ENCODE measurements at regions not wholly inside any gene's neighbourhood (a gene's known extent, or its start where the extent isn't known, plus 50 kb on each side); places are given as distances from the start of the nearest gene placed in this dataset.

DNA sequence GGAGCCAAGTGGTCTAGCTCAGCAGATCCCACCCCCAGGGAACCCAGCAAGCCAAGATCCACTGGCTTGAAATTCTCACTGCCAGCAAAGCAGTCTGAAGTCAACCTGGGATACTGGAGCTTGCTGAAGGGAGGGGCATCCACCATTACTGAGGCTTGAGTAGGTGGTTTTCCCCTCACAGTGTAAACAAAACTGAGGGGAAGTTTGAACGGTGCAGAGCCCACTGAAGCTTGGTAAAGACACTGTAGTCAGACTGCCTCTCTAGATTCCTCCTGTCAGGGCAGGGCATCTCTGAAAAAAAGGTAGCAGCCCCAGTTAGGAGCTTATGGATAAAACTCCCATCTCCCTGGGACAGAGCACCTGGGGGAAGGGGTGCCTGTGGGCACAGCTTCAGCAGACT, 819.5 kb upstream of the EPHA7 start:
- no peak overlapping the region for H3K9ac ChIP-seq (ENCODE audit: low read length)
- H3K27me3 ChIP-seq (replicated peaks; ENCODE audit: insufficient read depth, low read length) = no peaks in the 10 kb centered on the region
- H3F3A ChIP-seq (ENCODE audit: insufficient read depth, low read length) = no peaks in the 10 kb centered on the region
- no peaks in the 10 kb centered on the region for H3K79me2 ChIP-seq (ENCODE audit: low read length)
- H3K4me1 ChIP-seq (ENCODE audit: low read length) = no peaks in the 10 kb centered on the region
- no peak overlapping the region for H2AFZ ChIP-seq (ENCODE audit: low read length)
- no peaks in the 10 kb centered on the region for H3K36me3 ChIP-seq (replicated peaks; ENCODE audit: insufficient read depth, low read length)
- H4K20me1 ChIP-seq (ENCODE audit: insufficient read depth, low read length) = no peaks in the 10 kb centered on the region
- H3K27ac ChIP-seq (ENCODE audit: low read length) = no peak overlapping the region
- no peak overlapping the region for H3K4me2 ChIP-seq (ENCODE audit: low read depth, low read length)
- DNase-seq = no peak
- H3K4me3 ChIP-seq (ENCODE audit: low read length) = no peak overlapping the region
- TF ChIP-seq, protein P1, sequence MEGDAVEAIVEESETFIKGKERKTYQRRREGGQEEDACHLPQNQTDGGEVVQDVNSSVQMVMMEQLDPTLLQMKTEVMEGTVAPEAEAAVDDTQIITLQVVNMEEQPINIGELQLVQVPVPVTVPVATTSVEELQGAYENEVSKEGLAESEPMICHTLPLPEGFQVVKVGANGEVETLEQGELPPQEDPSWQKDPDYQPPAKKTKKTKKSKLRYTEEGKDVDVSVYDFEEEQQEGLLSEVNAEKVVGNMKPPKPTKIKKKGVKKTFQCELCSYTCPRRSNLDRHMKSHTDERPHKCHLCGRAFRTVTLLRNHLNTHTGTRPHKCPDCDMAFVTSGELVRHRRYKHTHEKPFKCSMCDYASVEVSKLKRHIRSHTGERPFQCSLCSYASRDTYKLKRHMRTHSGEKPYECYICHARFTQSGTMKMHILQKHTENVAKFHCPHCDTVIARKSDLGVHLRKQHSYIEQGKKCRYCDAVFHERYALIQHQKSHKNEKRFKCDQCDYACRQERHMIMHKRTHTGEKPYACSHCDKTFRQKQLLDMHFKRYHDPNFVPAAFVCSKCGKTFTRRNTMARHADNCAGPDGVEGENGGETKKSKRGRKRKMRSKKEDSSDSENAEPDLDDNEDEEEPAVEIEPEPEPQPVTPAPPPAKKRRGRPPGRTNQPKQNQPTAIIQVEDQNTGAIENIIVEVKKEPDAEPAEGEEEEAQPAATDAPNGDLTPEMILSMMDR (IDR thresholded peaks at IDR 0.05; ENCODE audit: low read length) = no peak
- TF ChIP-seq EZH2phosphoT487 (IDR thresholded peaks at IDR 0.05; ENCODE audit: low read length) (no peak), EZH2 (optimal IDR thresholded peaks at IDR 0.05; ENCODE audit: low read depth, low read length) (no peak)
- H3K9me2 ChIP-seq (replicated peaks; ENCODE audit: insufficient read depth, low read length) = no peaks in the 10 kb centered on the region; the same call in 1 of the 2 replicates
- no peaks in the 10 kb centered on the region for H3K9me3 ChIP-seq (replicated peaks; ENCODE audit: insufficient read depth, low read length)

GRCh38 chr6:94227741-94228140, 808.4 kb upstream of the EPHA7 start:
- no peak overlapping the region for H2AFZ ChIP-seq (ENCODE audit: low read length)
- DNase-seq = no peak

GRCh38 chr6:94217836-94218235, 798.5 kb upstream of the EPHA7 start:
- Histone ChIP-seq H3K9me2 (replicated peaks; ENCODE audit: insufficient read depth, low read length) (no peaks in the 10 kb centered on the region), H3K9me3 (replicated peaks; ENCODE audit: insufficient read depth, low read length) (no peaks in the 10 kb centered on the region), H3F3A (ENCODE audit: insufficient read depth, low read length) (no peaks in the 10 kb centered on the region), H3K27ac (ENCODE audit: low read length) (no peak overlapping the region), H2AFZ (ENCODE audit: low read length) (no peak overlapping the region), H3K9ac (ENCODE audit: low read length) (no peak overlapping the region), H3K27me3 (replicated peaks; ENCODE audit: insufficient read depth, low read length) (no peaks in the 10 kb centered on the region), H3K4me3 (ENCODE audit: low read length) (no peak overlapping the region), H3K79me2 (ENCODE audit: low read length) (no peaks in the 10 kb centered on the region), H3K4me2 (ENCODE audit: low read depth, low read length) (no peak overlapping the region), H3K4me1 (ENCODE audit: low read length) (no peaks in the 10 kb centered on the region), H3K36me3 (replicated peaks; ENCODE audit: insufficient read depth, low read length) (no peaks in the 10 kb centered on the region), H4K20me1 (ENCODE audit: insufficient read depth, low read length) (no peaks in the 10 kb centered on the region)
- TF ChIP-seq EZH2 (optimal IDR thresholded peaks at IDR 0.05; ENCODE audit: low read depth, low read length) (no peak), EZH2phosphoT487 (IDR thresholded peaks at IDR 0.05; ENCODE audit: low read length) (no peak)
- TF ChIP-seq, protein P1 (IDR thresholded peaks at IDR 0.05; ENCODE audit: low read length) = no peak
- DNase-seq = no peak

More at GRCh38 chr6:94227741-94228140, 808.4 kb upstream of the EPHA7 start:
- no peaks in the 10 kb centered on the region for H3F3A ChIP-seq (ENCODE audit: insufficient read depth, low read length)
- no peak overlapping the region for H3K4me2 ChIP-seq (ENCODE audit: low read depth, low read length)
- H3K27me3 ChIP-seq (replicated peaks; ENCODE audit: insufficient read depth, low read length) = no peaks in the 10 kb centered on the region
- H3K4me1 ChIP-seq (ENCODE audit: low read length) = no peaks in the 10 kb centered on the region
- H3K4me3 ChIP-seq (ENCODE audit: low read length) = no peak overlapping the region
- no peaks in the 10 kb centered on the region for H4K20me1 ChIP-seq (ENCODE audit: insufficient read depth, low read length)
- no peak overlapping the region for H3K9ac ChIP-seq (ENCODE audit: low read length)
- no peaks in the 10 kb centered on the region for H3K36me3 ChIP-seq (replicated peaks; ENCODE audit: insufficient read depth, low read length)
- H3K27ac ChIP-seq (ENCODE audit: low read length) = no peak overlapping the region
- no peaks in the 10 kb centered on the region for H3K9me2 ChIP-seq (replicated peaks; ENCODE audit: insufficient read depth, low read length)
- no peaks in the 10 kb centered on the region for H3K79me2 ChIP-seq (ENCODE audit: low read length)
- H3K9me3 ChIP-seq (replicated peaks; ENCODE audit: insufficient read depth, low read length) = no peaks in the 10 kb centered on the region
- TF ChIP-seq, protein P1 (IDR thresholded peaks at IDR 0.05; ENCODE audit: low read length) = no peak
- TF ChIP-seq EZH2phosphoT487 (IDR thresholded peaks at IDR 0.05; ENCODE audit: low read length) = no peak
- TF ChIP-seq EZH2 (optimal IDR thresholded peaks at IDR 0.05; ENCODE audit: low read depth, low read length) = no peak

Data from MM.1S (cell line).